ENCODE measurements at regions not wholly inside any gene's neighbourhood (a gene's known extent, or its start where the extent isn't known, plus 50 kb on each side); places are given as distances from the start of the nearest gene placed in this dataset.

DNA sequence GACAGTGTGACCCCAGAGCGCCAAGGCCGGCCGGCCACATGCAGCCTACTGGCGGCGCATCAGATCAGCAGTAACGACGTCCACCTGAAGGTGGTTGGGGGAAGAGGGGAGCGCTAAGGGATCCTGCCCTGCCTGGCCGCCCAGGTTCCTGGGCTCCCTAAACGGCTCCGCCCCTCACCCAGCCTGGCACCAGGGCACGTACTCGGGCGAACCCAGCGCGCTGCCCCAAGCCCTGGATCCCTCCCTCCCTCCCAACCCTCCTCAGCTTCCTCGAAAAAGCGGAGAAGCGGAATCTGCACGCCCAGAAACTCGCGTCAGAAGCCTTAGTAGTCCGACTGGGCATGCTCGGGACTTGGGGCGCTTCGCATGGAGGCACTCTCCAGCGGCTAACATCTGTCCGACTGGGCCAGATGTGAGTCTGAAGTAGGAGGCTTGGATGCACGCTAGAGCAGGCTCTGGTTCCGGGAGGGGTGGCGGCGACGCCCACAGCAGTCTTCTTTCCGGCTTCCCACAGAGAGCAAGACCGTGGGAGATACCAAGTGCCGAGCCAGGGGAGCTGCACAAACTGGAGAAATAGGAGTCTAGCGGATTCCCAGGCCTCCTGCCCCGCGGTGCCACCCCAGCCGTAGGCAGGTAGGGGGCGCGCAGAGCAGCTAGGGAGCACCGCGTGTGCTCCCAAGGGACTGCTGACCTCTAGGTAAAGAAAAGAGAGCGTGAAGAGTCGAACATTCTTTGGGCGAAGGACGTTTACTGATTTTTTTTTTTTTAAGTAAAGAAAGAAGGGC lies 114.3 kb upstream of the TEX13C start:
- peak overlapping the region in 2 of 3 donors; percentile 27 for H3K4me3 ChIP-seq (replicated peaks in 1 of 3)
- no peaks in the 10 kb centered on the region for H3K27me3 ChIP-seq
- H3K36me3 ChIP-seq: no peaks in the 10 kb centered on the region
- intact Hi-C loops (cut with DNase I): no loop called here
- TF ChIP-seq, protein P1, sequence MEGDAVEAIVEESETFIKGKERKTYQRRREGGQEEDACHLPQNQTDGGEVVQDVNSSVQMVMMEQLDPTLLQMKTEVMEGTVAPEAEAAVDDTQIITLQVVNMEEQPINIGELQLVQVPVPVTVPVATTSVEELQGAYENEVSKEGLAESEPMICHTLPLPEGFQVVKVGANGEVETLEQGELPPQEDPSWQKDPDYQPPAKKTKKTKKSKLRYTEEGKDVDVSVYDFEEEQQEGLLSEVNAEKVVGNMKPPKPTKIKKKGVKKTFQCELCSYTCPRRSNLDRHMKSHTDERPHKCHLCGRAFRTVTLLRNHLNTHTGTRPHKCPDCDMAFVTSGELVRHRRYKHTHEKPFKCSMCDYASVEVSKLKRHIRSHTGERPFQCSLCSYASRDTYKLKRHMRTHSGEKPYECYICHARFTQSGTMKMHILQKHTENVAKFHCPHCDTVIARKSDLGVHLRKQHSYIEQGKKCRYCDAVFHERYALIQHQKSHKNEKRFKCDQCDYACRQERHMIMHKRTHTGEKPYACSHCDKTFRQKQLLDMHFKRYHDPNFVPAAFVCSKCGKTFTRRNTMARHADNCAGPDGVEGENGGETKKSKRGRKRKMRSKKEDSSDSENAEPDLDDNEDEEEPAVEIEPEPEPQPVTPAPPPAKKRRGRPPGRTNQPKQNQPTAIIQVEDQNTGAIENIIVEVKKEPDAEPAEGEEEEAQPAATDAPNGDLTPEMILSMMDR (IDR thresholded peaks at IDR 0.05): peak in 4 of 6 experiments; percentile 22 to 38 (median 28)
- peak in 1 of 2 donors; percentile 27 for TF ChIP-seq POLR2A (IDR thresholded peaks at IDR 0.05)
- no peaks in the 10 kb centered on the region for H3K4me1 ChIP-seq
- peak overlapping the region; percentile 36 to 61 (median 56) for H3K27ac ChIP-seq
- peak; percentile 78 to 81 for DNase-seq
- no peaks in the 10 kb centered on the region for H3K9me3 ChIP-seq
- 0% methylated on average over 6 to 9 of the region's 48 CpGs for WGBS, 2 donors

DNA sequence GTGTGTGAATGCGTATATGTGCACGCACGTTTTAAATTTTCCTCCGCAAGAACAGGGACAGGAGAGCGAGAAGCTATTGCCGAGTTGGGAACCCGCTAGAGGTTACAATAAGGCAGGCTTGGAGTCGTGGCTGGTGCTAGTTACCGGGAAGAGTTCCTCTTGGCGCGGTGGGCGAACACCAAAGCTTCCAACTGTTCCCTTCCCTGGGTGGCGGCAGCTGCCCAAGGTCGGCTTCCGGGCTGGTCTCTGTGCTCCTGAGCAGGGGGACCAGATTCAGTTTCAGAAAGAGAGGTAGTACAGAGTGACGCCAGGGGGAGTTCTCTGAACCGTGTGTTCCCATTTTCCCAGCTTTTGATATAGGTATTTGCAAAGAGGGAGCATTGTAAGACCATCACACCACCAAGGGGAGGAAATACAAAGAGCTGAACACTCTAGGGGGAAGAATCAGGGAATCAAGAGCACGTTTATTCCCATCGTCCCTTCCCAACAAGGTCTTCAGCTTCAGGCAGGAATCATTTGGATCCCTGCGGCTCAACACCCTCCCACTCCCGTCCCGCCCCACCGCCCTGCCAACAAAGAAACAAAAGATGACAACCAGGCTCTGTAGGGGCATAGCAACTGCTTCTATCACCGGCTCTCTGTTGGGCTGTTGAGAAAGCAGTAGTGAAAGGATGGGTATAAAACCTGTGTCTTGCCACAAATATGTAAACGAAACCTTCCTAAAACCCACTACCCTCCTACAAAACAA lies 113.6 kb upstream of the TEX13C start:
- 5 to 13% methylated on average over 20 of the region's 25 CpGs for WGBS, 2 donors
- H3K4me1 ChIP-seq: no peaks in the 10 kb centered on the region
- no peaks in the 10 kb centered on the region for H3K27me3 ChIP-seq
- intact Hi-C loops (cut with DNase I): no loop called here
- H3K9me3 ChIP-seq: no peaks in the 10 kb centered on the region
- H3K27ac ChIP-seq: peak overlapping the region; percentile 36 to 61 (median 56)
- peak overlapping the region in 2 of 3 donors; percentile 27 for H3K4me3 ChIP-seq (replicated peaks in 1 of 3)
- H3K36me3 ChIP-seq: no peaks in the 10 kb centered on the region
- DNase-seq: peak; percentile 31 to 40
- TF ChIP-seq, protein P1 (IDR thresholded peaks at IDR 0.05): peak in 1 of 6 experiments; percentile 4
- TF ChIP-seq POLR2A (IDR thresholded peaks at IDR 0.05): no peak

DNA sequence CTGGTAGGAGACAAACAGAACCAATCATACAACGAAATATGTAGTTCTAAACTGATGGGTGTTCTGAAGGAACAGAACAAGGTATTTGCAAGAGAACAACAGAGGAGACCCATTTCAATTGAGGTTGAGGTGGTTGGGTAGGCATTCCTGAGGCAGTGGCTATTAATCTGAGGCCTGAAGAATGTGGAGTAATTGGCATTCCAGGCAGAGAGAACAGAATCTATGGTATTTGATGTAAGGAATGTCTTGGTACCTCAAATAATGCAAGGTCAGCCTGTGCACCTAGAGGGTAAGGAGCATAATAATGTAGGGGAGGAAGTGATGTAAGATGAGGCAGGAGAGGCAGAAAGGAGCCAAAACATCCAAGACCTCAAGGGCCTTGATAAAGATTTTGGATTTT lies 109.5 kb upstream of the TEX13C start:
- WGBS, 2 donors: 65 to 72% methylated on average over 1 of the region's 1 CpG
- H3K9me3 ChIP-seq: no peaks in the 10 kb centered on the region

DNA sequence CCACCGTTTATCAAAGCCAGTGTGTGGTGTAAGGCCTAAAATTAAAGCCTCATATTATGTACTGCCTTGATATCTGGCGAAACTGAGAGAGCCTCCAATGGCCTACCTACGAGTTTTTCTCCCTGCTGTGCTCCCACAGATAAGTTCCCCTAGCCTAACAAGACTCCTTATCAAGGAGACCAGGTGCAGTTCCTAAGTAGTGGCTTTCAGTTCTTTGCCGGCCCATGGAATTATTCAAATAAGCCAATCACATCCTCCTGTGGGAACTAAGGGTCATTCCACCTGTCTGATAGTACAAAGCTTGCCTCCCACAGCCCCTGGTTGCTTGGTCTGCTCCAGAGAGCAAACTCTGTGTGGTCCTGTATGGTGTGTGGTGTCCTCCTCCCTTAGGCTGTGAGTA lies 99.8 kb upstream of the TEX13C start:
- no peak overlapping the region for H3K4me3 ChIP-seq (replicated peaks in 1 of 3)
- no peak for DNase-seq
- no peak overlapping the region for H3K27ac ChIP-seq
- no peaks in the 10 kb centered on the region for H3K9me3 ChIP-seq
- no peaks in the 10 kb centered on the region for H3K36me3 ChIP-seq
- TF ChIP-seq, protein P1 (IDR thresholded peaks at IDR 0.05): no peak
- TF ChIP-seq POLR2A (IDR thresholded peaks at IDR 0.05): no peak
- WGBS, 2 donors: 89 to 100% methylated on average over 3 to 4 of the region's 4 CpGs
- H3K27me3 ChIP-seq: no peaks in the 10 kb centered on the region
- no peaks in the 10 kb centered on the region for H3K4me1 ChIP-seq
- intact Hi-C loops (cut with DNase I): no loop called here

More for the DNA sequence above, 109.5 kb upstream of the TEX13C start:
- no peaks in the 10 kb centered on the region for H3K4me1 ChIP-seq
- no peaks in the 10 kb centered on the region for H3K36me3 ChIP-seq
- no peak for TF ChIP-seq POLR2A (IDR thresholded peaks at IDR 0.05)
- TF ChIP-seq, protein P1 (IDR thresholded peaks at IDR 0.05): no peak
- intact Hi-C loops (cut with DNase I): no loop called here
- no peaks in the 10 kb centered on the region for H3K27me3 ChIP-seq
- H3K4me3 ChIP-seq (replicated peaks in 1 of 3): no peak overlapping the region
- H3K27ac ChIP-seq: no peak overlapping the region
- DNase-seq: no peak

DNA sequence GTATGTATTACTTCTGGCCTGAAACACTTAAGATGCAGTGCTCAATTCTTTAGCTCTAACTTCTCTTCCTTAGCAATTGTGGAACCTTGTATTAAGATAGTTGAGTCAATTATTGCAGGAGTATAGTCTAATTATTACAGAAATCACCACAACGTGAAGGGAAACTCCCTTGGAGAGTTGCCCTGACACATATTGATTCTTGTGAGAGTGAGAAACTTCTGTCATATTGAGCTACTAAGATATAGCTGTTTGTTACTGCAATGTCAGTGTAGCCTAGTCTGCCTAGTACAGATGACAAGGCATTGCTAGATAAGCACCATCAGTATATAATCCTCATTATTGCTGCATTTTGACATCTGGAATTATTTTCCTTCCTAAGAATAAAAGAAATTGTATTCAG lies 82.7 kb upstream of the TEX13C start:
- Histone ChIP-seq H3K27ac (no peak overlapping the region), H3K4me1 (no peaks in the 10 kb centered on the region), H3K27me3 (no peaks in the 10 kb centered on the region), H3K4me3 (replicated peaks in 1 of 3) (no peak overlapping the region), H3K9me3 (no peaks in the 10 kb centered on the region), H3K36me3 (no peaks in the 10 kb centered on the region)
- TF ChIP-seq, protein P1 (IDR thresholded peaks at IDR 0.05): no peak
- no peak for TF ChIP-seq POLR2A (IDR thresholded peaks at IDR 0.05)
- DNase-seq: no peak
- intact Hi-C loops (cut with DNase I): no loop called here
- WGBS, 2 donors: 58 to 75% methylated on average over 1 of the region's 1 CpG

Data from thyroid gland (tissue), 4 donors.